Heart left ventricle (tissue), 16 donors: ENCODE measurements at regions not wholly inside any gene's neighbourhood (a gene's known extent, or its start where the extent isn't known, plus 50 kb on each side); places are given as distances from the start of the nearest gene placed in this dataset.

Experiments used
- ATAC-seq, 4 donors: fragments of 200-7000 bp; cut with Tn5 transposase; one replicate each; pipeline ENCODE4 v1.9.1; 2020 to 2022; ENCODE audit warnings: moderate library complexity in 4 of 4, mild to moderate bottlenecking in 3 of 4, moderate number of reproducible peaks in 1 of 4
- DNase-seq, 5 donors: peaks; one replicate each; pipeline ENCODE4 v3.0.0-alpha.2; 2020
- H3K27ac ChIP-seq, 12 donors: fragments of 200-600 bp; sonication (generic) in 4 of 12; one replicate each; pipeline versions ENCODE4 v1.5.0 to v1.8.0; 2016 to 2022; ENCODE audit warnings: mild to moderate bottlenecking in 2 of 12
- H3K27me3 ChIP-seq, 9 donors: fragments of 200-600 bp; sonication (generic) in 2 of 9; one replicate each; pipeline versions ENCODE4 v1.5.1 to v1.8.0; 2016 to 2022; ENCODE audit warnings: mild to moderate bottlenecking in 3 of 9
- H3K36me3 ChIP-seq, 9 donors: fragments of 200-600 bp; sonication (generic) in 2 of 9; one replicate each; pipeline versions ENCODE4 v1.5.0 to v1.8.0; 2018 to 2022; ENCODE audit warnings: mild to moderate bottlenecking in 2 of 9
- H3K4me1 ChIP-seq, 12 donors: fragments of 200-600 bp; sonication (generic) in 4 of 12; one replicate each; pipeline versions ENCODE4 v1.5.0 to v1.8.0; 2016 to 2022; ENCODE audit warnings: mild to moderate bottlenecking in 3 of 12
- H3K4me3 ChIP-seq, 12 donors: fragments of 200-600 bp; sonication (generic) in 4 of 12; one replicate each; pipeline versions ENCODE4 v1.5.0 to v1.8.0; 2017 to 2022; ENCODE audit warnings: mild to moderate bottlenecking in 9 of 12, moderate library complexity in 4 of 12
- H3K9me3 ChIP-seq, 12 donors: fragments of 200-600 bp; sonication (generic) in 4 of 12; one replicate each; pipeline versions ENCODE4 v1.5.0 to v1.8.0; 2016 to 2022; ENCODE audit warnings: mild to moderate bottlenecking in 1 of 12
- POLR2A ChIP-seq, 2 donors: fragments of 450-650 bp; IDR thresholded peaks; one replicate each; pipeline ENCODE4 v1.6.1; 2017; ENCODE audit warnings: antibody characterized with exemption in 2 of 2, mild to moderate bottlenecking in 2 of 2, moderate library complexity in 2 of 2
- WGBS, 4 donors: extraction: QIAGEN DNeasy Blood & Tissue Kit in 2 of 4; methylation state at CpG; one replicate each; pipeline versions ENCODE4 v1.1.5 to v1.1.7; 2013 to 2018; 5-methylcytosine and 5-hydroxymethylcytosine counted together
- intact Hi-C, 10 donors: fragments of 100-400 bp; cut with DNase I; formaldehyde crosslinking; loops; one replicate each; pipeline versions ENCODE4 v1.11.1 to v1.14.2; 2022
- TF ChIP-seq, protein P1 (sequence below), 12 donors: fragments of 200-600 bp; sonication (generic) in 4 of 12; IDR thresholded peaks; one replicate each; pipeline versions ENCODE4 v1.5.0 to v1.8.0; 2018 to 2022; ENCODE audit warnings: antibody characterized with exemption in 12 of 12, mild to moderate bottlenecking in 5 of 12
- donor health status: ischemic (EF 13 %, LVEDD 7.1; RV severe dilation, severe dysfunction).
- donor health status: healthy with polysubstance abuse.
- donor health status: DM: no; HTN: yes; CAD: no.
- donor health status: DM: no; HTN: no; CAD: no.
- donor health status: ischemic (EF 25% LVEDD 6.9; RV normal size, moderate dysfunction).
- donor health status: ischemic (EF 25% LVEDD 5.7; RV mildly dilated, moderate dysfunction).
- donor health status: healthy.
- donor health status: DM: yes; HTN: yes; CAD: no.
- donor health status: ischemic (EF 35%, LVEDD 5.7; RV mildly dilated, moderate dysfunction).
- donor health status: nonischemic (EF 11% LVEDD 7.7; RV severe dilation, severe dysfunction).
- donor health status: DM: yes; HTN: yes; CAD: no.
- donor health status: PGD.
- donor health status: ischemic (EF 29% LVEDD 5.4; RV normal size, mild dysfunction).
- donor health status: nonischemic (EF 23%, LVEDD 6.1; RV moderate dilation, normal function).

DNA sequence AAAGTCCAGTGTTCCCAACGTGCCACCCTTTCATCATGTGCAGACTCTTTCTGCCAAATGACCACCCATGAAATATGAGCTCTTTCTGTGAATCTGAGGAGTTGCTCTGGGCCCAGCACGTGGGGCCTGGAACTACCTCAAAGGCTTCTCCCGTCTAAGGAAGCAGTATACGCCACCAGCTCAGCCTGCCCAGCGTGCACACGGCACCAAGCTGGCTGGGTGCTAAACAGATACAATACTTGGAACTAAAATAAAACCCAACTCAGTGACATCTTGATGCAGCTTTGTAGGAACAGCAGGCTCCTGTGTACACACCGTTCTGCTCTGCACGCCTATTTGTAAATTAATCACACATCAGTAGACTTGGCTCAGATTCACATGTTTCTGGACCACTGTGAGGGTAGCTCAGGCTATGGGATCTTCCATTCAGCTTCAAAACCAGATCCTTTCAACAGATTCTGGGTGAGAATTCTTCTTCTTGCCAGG is 74.8 kb downstream of the ARL6IP4 start:
- no peak overlapping the region for H3K4me3 ChIP-seq
- DNase-seq (peak in 2 of 5 donors; percentile 48 to 53), ATAC-seq (peak; percentile 54 to 68 (median 65))
- WGBS, 4 donors: 33 to 59% (median 40%) methylated on average over 8 of the region's 8 CpGs
- peaks cover 14 to 62% (median 43%) of the 10 kb centered on the region in 12 donors for H3K4me1 ChIP-seq
- H3K27ac ChIP-seq: peak overlapping the region in 7 of 12 donors; percentile 16 to 83 (median 55)
- no peak for TF ChIP-seq POLR2A (IDR thresholded peaks at IDR 0.05)
- TF ChIP-seq, protein P1, sequence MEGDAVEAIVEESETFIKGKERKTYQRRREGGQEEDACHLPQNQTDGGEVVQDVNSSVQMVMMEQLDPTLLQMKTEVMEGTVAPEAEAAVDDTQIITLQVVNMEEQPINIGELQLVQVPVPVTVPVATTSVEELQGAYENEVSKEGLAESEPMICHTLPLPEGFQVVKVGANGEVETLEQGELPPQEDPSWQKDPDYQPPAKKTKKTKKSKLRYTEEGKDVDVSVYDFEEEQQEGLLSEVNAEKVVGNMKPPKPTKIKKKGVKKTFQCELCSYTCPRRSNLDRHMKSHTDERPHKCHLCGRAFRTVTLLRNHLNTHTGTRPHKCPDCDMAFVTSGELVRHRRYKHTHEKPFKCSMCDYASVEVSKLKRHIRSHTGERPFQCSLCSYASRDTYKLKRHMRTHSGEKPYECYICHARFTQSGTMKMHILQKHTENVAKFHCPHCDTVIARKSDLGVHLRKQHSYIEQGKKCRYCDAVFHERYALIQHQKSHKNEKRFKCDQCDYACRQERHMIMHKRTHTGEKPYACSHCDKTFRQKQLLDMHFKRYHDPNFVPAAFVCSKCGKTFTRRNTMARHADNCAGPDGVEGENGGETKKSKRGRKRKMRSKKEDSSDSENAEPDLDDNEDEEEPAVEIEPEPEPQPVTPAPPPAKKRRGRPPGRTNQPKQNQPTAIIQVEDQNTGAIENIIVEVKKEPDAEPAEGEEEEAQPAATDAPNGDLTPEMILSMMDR (IDR thresholded peaks at IDR 0.05): no peak
- intact Hi-C loops: no loop called here
- no peaks in the 10 kb centered on the region for H3K36me3 ChIP-seq
- H3K27me3 ChIP-seq: no peaks in the 10 kb centered on the region
- H3K9me3 ChIP-seq: no peaks in the 10 kb centered on the region

DNA sequence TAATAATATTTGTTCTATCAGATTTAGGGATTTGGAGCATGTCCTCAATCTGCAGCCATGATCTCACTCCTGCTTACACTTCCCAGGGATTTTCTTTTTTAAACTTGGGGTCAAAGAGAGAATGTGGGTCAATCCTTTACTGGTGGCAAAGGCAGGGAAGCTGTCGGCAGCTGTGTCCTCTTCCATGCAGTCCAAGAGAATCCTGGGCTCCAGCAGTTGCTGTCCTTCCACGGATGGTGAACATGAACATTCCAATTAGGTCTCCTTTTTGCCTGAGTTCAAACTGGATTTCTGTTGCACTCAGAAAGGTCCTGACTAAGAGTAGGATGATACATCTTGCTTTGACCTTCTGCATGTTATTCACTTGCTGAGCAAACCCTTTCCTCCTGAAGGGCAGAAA is 73.9 kb downstream of the ARL6IP4 start:
- Histone ChIP-seq H3K27ac (peak overlapping the region in 3 of 12 donors; percentile 23 to 83 (median 66)), H3K9me3 (no peaks in the 10 kb centered on the region), H3K36me3 (no peaks in the 10 kb centered on the region), H3K27me3 (no peaks in the 10 kb centered on the region), H3K4me1 (peaks cover 8 to 62% (median 41%) of the 10 kb centered on the region in 12 donors), H3K4me3 (no peak overlapping the region)
- DNase-seq (no peak), ATAC-seq (no peak)
- no peak for TF ChIP-seq POLR2A (IDR thresholded peaks at IDR 0.05)
- TF ChIP-seq, protein P1 (IDR thresholded peaks at IDR 0.05): no peak
- intact Hi-C loops: no loop called here
- WGBS, 4 donors: 61 to 79% (median 74%) methylated on average over 2 of the region's 2 CpGs

DNA sequence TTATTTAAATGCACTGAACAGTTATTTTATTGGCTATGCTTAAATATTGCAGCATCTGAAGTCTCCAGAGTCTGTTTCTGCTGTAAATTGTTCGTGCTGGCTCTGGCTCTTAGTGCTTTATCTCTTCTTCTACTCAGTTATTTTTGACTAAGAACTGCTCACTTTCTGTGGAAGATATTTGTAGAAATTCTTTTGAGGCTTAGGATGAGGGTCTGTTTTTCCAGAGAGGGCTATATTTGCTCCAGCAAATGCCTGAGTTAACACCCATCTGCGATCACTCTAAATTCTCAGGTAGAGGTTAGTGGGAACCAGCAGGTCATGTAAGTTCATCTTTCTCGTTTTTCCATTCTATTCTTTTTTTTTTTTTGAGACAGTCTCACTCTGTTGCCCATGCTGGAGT is 71.1 kb downstream of the ARL6IP4 start:
- intact Hi-C loops: no loop called here
- ATAC-seq: no peak
- Histone ChIP-seq H3K27ac (peak overlapping the region in 8 of 12 donors; percentile 17 to 83 (median 74)), H3K4me1 (peaks cover 4 to 60% (median 38%) of the 10 kb centered on the region in 12 donors), H3K4me3 (no peak overlapping the region), H3K36me3 (no peaks in the 10 kb centered on the region), H3K9me3 (no peaks in the 10 kb centered on the region), H3K27me3 (no peaks in the 10 kb centered on the region)
- DNase-seq: no peak
- WGBS, 4 donors: 41 to 45% (median 43%) methylated on average over 3 of the region's 3 CpGs
- TF ChIP-seq, protein P1 (IDR thresholded peaks at IDR 0.05): no peak
- TF ChIP-seq POLR2A (IDR thresholded peaks at IDR 0.05): no peak

DNA sequence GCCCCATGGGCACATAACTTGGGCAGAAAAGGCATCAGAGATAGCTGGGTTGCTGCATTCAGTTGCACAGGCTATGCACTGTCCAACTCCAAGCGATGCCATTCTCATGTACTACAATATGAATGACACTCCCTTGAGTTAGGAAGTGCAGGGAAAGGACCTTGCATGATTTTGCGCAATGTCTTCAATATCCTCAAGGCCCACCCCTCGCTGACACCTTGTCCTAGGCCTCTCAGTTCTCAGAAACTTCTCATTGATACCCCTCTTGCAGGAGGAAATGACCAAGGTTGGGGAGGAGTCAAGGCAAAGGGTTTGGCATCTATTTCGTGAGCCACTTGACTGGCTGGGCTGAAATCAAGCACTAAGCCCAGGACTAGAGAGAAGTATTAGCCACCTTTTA is 70.4 kb downstream of the ARL6IP4 start:
- intact Hi-C loops: no loop called here
- Histone ChIP-seq H3K4me3 (no peak overlapping the region), H3K9me3 (no peaks in the 10 kb centered on the region), H3K27me3 (no peaks in the 10 kb centered on the region), H3K4me1 (peaks cover 4 to 60% (median 38%) of the 10 kb centered on the region in 12 donors), H3K27ac (peak overlapping the region; percentile 17 to 86 (median 64)), H3K36me3 (no peaks in the 10 kb centered on the region)
- WGBS, 4 donors: 73 to 76% (median 74%) methylated on average over 4 of the region's 4 CpGs
- TF ChIP-seq, protein P1 (IDR thresholded peaks at IDR 0.05): no peak
- TF ChIP-seq POLR2A (IDR thresholded peaks at IDR 0.05): no peak
- peak; percentile 8 to 29 (median 19) for ATAC-seq
- no peak for DNase-seq
